Spleen (tissue), 11 donors: ENCODE measurements at regions not wholly inside any gene's neighbourhood (a gene's known extent, or its start where the extent isn't known, plus 50 kb on each side); places are given as distances from the start of the nearest gene placed in this dataset.

Experiments
- DNase-seq: peaks from one replicate; pipeline ENCODE4 v3.0.0-alpha.2; 2020
- H3K27ac ChIP-seq, 8 donors: fragments of 200-600 bp; sonication (generic) in 7 of 8; 1 replicate in 4 of 8; 2 replicates in 4 of 8; pipeline versions ENCODE4 v1.5.0 to v1.8.0; 2016 to 2021; ENCODE audit warnings: inconsistent platforms in 4 of 8, mild to moderate bottlenecking in 4 of 8, moderate library complexity in 1 of 8
- H3K27me3 ChIP-seq, 7 donors: fragments of 200-600 bp; sonication (generic) in 6 of 7; replicated peaks in 1 of 7; 1 replicate in 4 of 7; 2 replicates in 3 of 7; pipeline versions ENCODE4 v1.5.0 to v1.8.0; 2016 to 2021; ENCODE audit warnings: inconsistent platforms in 3 of 7, mild to moderate bottlenecking in 1 of 7
- H3K36me3 ChIP-seq, 6 donors: fragments of 200-600 bp; sonication (generic) in 5 of 6; 1 replicate in 4 of 6; 2 replicates in 2 of 6; pipeline versions ENCODE4 v1.5.0 to v1.8.0; 2016 to 2021; ENCODE audit warnings: inconsistent platforms in 2 of 6
- H3K4me1 ChIP-seq, 6 donors: fragments of 200-600 bp; sonication (generic) in 5 of 6; 1 replicate in 3 of 6; 2 replicates in 3 of 6; pipeline versions ENCODE4 v1.5.0 to v1.8.0; 2016 to 2021; ENCODE audit warnings: inconsistent platforms in 3 of 6
- H3K4me3 ChIP-seq, 8 donors: fragments of 200-600 bp; sonication (generic) in 7 of 8; 1 replicate in 4 of 8; 2 replicates in 4 of 8; pipeline versions ENCODE4 v1.5.0 to v1.8.0; 2016 to 2021; ENCODE audit warnings: inconsistent platforms in 4 of 8, mild to moderate bottlenecking in 4 of 8, moderate library complexity in 2 of 8
- H3K9me3 ChIP-seq, 8 donors: fragments of 200-600 bp; sonication (generic) in 7 of 8; 1 replicate in 4 of 8; 2 replicates in 4 of 8; pipeline versions ENCODE4 v1.5.0 to v1.8.0; 2016 to 2021; ENCODE audit warnings: inconsistent platforms in 4 of 8
- POLR2A ChIP-seq, 3 donors: fragments of 450-650 bp; IDR thresholded peaks; one replicate each; pipeline ENCODE4 v1.5.1; 2017; ENCODE audit warnings: antibody characterized with exemption in 3 of 3, mild to moderate bottlenecking in 1 of 3
- POLR2AphosphoS5 ChIP-seq, 3 donors: sonication (generic); formaldehyde crosslinking; IDR thresholded peaks; one replicate each; pipeline ENCODE4 v1.5.1; 2017; ENCODE audit warnings: antibody characterized with exemption in 3 of 3
- WGBS, 5 donors: extraction: QIAGEN DNeasy Blood & Tissue Kit in 3 of 5; methylation state at CpG; one replicate each; pipeline versions ENCODE4 v1.1.5 to v1.1.7; 2013 to 2018; 5-methylcytosine and 5-hydroxymethylcytosine counted together
- intact Hi-C: fragments of 100-400 bp; cut with DNase I; formaldehyde crosslinking; loops from one replicate; pipeline ENCODE4 v1.15.0; 2023; ENCODE audit warnings: low total_unique reads
- TF ChIP-seq, protein P1 (sequence below), 11 experiments: fragments of 200-600 bp in 7 of 11; fragments of 450-650 bp in 4 of 11; sonication (generic) in 4 of 11; IDR thresholded peaks in 8 of 11; conservative IDR thresholded peaks in 3 of 11; 1 replicate in 7 of 11; 2 replicates in 4 of 11; pipeline versions ENCODE4 v1.4.0 to v1.8.0; 2016 to 2021; ENCODE audit warnings: antibody characterized with exemption in 11 of 11, inconsistent platforms in 4 of 11, mild to moderate bottlenecking in 1 of 11
- donor health status: healthy with polysubstance abuse.
- donor health status: DM: no; HTN: no; CAD: no; lungs with moderate emphysema.
- donor health status: DM: no; HTN: no; CAD: no.
- donor health status: Bipolar disorder and iron deficiency.
- donor health status: healthy.
- donor health status: DM: no; HTN: no; CAD: no.
- donor health status: DM: yes; HTN: yes; CAD: no.

DNA sequence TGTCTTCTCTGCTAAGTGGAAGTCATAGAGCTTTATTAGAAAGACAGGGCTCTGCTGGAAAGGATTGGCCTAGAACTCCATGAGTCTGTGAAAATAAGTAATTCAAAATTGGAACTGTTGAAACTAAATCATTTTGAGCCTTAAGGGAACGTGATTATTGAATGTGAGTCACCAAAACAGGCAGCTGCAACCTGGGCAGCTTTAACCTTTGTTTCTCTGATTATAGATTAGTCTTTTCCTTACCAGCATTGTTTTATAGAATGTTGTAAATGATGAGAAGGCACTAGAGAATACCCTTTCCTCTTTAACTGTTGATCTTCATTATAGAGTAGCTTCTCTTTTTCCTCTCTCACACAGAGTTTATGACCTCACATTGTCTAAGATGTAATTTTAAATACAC lies 638.8 kb upstream of the SLITRK6 start:
- H3K27me3 ChIP-seq = no peaks in the 10 kb centered on the region
- H3K4me3 ChIP-seq = no peak overlapping the region
- no peak for DNase-seq
- intact Hi-C loops = no loop called here
- peaks cover 0 to 28% (median 15%) of the 10 kb centered on the region in 8 donors for H3K9me3 ChIP-seq
- WGBS, 5 donors = 43 to 66% (median 49%) methylated on average over 1 of the region's 1 CpG
- TF ChIP-seq, protein P1, sequence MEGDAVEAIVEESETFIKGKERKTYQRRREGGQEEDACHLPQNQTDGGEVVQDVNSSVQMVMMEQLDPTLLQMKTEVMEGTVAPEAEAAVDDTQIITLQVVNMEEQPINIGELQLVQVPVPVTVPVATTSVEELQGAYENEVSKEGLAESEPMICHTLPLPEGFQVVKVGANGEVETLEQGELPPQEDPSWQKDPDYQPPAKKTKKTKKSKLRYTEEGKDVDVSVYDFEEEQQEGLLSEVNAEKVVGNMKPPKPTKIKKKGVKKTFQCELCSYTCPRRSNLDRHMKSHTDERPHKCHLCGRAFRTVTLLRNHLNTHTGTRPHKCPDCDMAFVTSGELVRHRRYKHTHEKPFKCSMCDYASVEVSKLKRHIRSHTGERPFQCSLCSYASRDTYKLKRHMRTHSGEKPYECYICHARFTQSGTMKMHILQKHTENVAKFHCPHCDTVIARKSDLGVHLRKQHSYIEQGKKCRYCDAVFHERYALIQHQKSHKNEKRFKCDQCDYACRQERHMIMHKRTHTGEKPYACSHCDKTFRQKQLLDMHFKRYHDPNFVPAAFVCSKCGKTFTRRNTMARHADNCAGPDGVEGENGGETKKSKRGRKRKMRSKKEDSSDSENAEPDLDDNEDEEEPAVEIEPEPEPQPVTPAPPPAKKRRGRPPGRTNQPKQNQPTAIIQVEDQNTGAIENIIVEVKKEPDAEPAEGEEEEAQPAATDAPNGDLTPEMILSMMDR (IDR thresholded peaks at IDR 0.05 in 8 of 11, conservative IDR thresholded peaks at IDR 0.05 in 3 of 11) = no peak
- no peak for TF ChIP-seq POLR2AphosphoS5 (IDR thresholded peaks at IDR 0.05)
- no peak for TF ChIP-seq POLR2A (IDR thresholded peaks at IDR 0.05)
- no peak overlapping the region for H3K27ac ChIP-seq
- no peaks in the 10 kb centered on the region for H3K4me1 ChIP-seq
- H3K36me3 ChIP-seq = no peaks in the 10 kb centered on the region

DNA sequence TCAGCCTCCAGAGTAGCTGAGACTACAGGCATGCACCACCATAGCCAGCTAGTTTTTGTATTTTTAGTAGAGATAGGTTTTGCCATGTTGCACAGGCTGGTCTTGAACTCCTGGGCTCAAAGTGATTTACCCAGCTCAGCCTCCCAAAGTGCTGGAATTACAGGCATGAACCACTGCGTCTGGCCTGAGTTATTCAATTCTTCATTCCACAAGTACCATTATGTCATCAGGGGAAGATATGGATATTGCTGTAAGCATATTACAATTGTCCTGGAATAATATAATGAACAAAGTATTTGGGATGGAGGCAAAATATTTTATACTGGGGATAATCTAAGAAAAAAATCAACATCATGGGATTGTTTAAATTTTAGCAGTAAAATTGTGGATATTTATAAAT lies 646.0 kb upstream of the SLITRK6 start:
- intact Hi-C loops = no loop called here
- no peaks in the 10 kb centered on the region for H3K27me3 ChIP-seq
- WGBS, 5 donors = 70 to 86% (median 82%) methylated on average over 1 of the region's 1 CpG
- no peak for DNase-seq
- H3K9me3 ChIP-seq = peaks cover 0 to 5% (median 0%) of the 10 kb centered on the region in 8 donors
- H3K27ac ChIP-seq = no peak overlapping the region
- H3K36me3 ChIP-seq = no peaks in the 10 kb centered on the region
- TF ChIP-seq POLR2AphosphoS5 (IDR thresholded peaks at IDR 0.05) = no peak
- TF ChIP-seq, protein P1 (IDR thresholded peaks at IDR 0.05 in 8 of 11, conservative IDR thresholded peaks at IDR 0.05 in 3 of 11) = no peak
- TF ChIP-seq POLR2A (IDR thresholded peaks at IDR 0.05) = no peak
- no peak overlapping the region for H3K4me3 ChIP-seq
- no peaks in the 10 kb centered on the region for H3K4me1 ChIP-seq

DNA sequence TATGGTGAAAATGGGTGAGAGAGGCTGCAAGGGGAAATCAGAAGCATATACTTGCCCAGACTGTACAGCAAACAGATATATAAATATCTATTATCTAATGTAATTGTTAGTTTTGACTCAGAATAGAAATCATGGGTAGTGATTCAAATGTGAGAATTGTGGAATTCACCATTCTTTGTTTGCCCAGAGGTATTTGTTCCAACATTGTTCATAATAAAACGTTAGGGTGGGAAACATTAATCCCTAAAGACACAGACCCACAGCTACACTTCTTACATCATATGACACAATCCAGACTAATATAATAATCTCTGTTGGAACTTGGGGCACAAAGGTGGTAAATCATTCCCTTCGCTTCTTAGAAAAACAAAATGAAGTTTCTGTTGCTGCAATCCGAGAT lies 646.5 kb upstream of the SLITRK6 start:
- intact Hi-C loops = no loop called here
- Histone ChIP-seq H3K9me3 (peaks cover 0 to 5% (median 0%) of the 10 kb centered on the region in 8 donors), H3K27me3 (no peaks in the 10 kb centered on the region), H3K4me1 (no peaks in the 10 kb centered on the region), H3K36me3 (no peaks in the 10 kb centered on the region), H3K27ac (no peak overlapping the region), H3K4me3 (no peak overlapping the region)
- no peak for DNase-seq
- 73 to 86% (median 79%) methylated on average over 3 of the region's 3 CpGs for WGBS, 5 donors
- no peak for TF ChIP-seq POLR2A (IDR thresholded peaks at IDR 0.05)
- no peak for TF ChIP-seq POLR2AphosphoS5 (IDR thresholded peaks at IDR 0.05)
- TF ChIP-seq, protein P1 (IDR thresholded peaks at IDR 0.05 in 8 of 11, conservative IDR thresholded peaks at IDR 0.05 in 3 of 11) = no peak

DNA sequence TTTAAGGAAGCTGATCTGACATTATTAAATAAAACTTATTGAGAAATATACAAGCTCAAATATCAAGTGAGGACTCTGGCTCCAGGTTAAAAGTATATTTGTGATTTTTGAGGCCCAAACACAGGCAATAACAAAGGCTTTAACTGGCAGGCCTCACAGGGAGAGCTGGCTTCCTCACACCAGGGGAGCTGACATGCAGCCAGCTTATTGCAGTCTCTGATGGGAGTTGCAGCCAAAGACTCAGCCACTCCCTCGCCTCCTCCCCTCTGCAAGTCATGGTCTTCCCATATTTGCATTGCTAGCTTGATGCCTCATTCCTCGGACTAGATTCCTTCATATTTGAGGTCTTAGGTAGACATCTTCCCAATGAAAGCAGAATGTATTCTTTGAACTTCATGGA lies 647.1 kb upstream of the SLITRK6 start:
- intact Hi-C loops = no loop called here
- no peak overlapping the region for H3K27ac ChIP-seq
- no peaks in the 10 kb centered on the region for H3K36me3 ChIP-seq
- H3K27me3 ChIP-seq = no peaks in the 10 kb centered on the region
- H3K4me3 ChIP-seq = no peak overlapping the region
- no peaks in the 10 kb centered on the region for H3K4me1 ChIP-seq
- peaks cover 0 to 5% (median 0%) of the 10 kb centered on the region in 8 donors for H3K9me3 ChIP-seq
- 58 to 78% (median 67%) methylated on average over 2 of the region's 2 CpGs for WGBS, 5 donors
- DNase-seq = no peak
- no peak for TF ChIP-seq POLR2AphosphoS5 (IDR thresholded peaks at IDR 0.05)
- TF ChIP-seq, protein P1 (IDR thresholded peaks at IDR 0.05 in 8 of 11, conservative IDR thresholded peaks at IDR 0.05 in 3 of 11) = no peak
- TF ChIP-seq POLR2A (IDR thresholded peaks at IDR 0.05) = no peak
